Epithelial cell of proximal tubule (primary cell): ENCODE measurements at regions not wholly inside any gene's neighbourhood (a gene's known extent, or its start where the extent isn't known, plus 50 kb on each side); places are given as distances from the start of the nearest gene placed in this dataset.
A peak's percentile ranks its signal among the peaks of the same experiment; 100 is the strongest.

Source experiments
- DNase-seq: peaks from one replicate; pipeline ENCODE4 v3.0.0-alpha.2; 2011; ENCODE audit warnings: low read depth
- H3K4me3 ChIP-seq: 2 replicates; pipeline ENCODE4 v1.5.1; 2011; ENCODE audit warnings: low read depth, mild to moderate bottlenecking, low read length
- TF ChIP-seq, protein P1 (sequence below): conservative IDR thresholded peaks from 2 replicates; pipeline ENCODE4 v1.5.1; 2012; ENCODE audit warnings: low read depth, mild to moderate bottlenecking, low read length

DNA sequence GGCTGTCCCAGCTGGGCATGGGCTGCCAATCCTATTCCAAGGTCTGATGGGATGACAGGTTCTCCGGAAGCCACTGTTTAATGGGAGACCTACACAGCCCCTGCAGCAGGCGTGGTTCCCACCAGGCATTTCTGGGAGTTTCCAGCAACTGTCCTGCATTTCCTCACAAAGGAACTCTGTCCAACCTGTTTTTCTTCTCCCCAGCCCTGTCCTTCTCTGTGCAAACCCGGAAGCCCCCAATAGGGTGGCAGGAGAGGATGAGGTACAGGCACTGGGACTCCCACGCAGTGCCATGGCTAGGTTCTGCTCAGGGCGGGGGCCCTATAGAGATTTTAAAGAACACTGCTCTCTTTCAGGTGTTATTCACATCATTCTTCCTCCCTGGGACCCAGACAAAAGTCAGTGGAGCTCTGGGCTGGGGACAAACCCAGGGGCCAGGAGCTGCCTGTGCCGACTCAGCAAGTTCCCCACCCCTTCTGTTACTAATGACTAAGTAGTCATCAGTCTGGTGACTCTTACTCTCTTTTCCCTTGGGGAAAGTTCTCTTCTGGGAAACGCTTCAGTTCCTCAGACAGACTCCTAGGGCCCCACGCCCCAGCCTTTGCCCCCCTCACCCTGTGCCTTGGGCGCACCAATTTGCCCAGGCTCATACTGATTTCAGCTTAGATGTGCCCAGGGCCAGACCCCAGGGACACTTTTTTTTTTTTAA lies 97.7 kb downstream of the CD47 start:
- H3K4me3 ChIP-seq = no peak overlapping the region
- DNase-seq = peak; percentile 72
- TF ChIP-seq, protein P1, sequence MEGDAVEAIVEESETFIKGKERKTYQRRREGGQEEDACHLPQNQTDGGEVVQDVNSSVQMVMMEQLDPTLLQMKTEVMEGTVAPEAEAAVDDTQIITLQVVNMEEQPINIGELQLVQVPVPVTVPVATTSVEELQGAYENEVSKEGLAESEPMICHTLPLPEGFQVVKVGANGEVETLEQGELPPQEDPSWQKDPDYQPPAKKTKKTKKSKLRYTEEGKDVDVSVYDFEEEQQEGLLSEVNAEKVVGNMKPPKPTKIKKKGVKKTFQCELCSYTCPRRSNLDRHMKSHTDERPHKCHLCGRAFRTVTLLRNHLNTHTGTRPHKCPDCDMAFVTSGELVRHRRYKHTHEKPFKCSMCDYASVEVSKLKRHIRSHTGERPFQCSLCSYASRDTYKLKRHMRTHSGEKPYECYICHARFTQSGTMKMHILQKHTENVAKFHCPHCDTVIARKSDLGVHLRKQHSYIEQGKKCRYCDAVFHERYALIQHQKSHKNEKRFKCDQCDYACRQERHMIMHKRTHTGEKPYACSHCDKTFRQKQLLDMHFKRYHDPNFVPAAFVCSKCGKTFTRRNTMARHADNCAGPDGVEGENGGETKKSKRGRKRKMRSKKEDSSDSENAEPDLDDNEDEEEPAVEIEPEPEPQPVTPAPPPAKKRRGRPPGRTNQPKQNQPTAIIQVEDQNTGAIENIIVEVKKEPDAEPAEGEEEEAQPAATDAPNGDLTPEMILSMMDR = no peak

DNA sequence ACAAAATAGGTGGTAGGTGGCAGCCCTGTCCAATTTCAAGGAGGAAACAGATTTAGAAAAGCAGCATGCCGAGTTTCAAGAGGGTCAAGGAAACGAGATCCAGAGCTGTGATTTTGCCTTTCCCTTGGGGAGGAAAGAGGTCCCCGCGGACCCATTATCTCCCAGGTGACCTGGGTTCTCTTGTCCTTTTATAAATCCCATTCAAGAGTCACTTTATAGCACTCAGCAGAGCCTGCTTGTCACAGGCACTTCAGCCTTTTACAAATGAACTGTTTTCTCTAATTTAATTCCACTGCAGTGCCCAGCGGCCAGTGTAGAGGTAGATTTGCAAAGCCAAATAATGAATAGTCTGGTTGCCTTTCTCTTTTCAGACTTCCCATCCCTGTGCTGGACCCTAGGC lies 99.9 kb downstream of the CD47 start:
- no peak overlapping the region for H3K4me3 ChIP-seq
- TF ChIP-seq, protein P1 = no peak
- DNase-seq = no peak

DNA sequence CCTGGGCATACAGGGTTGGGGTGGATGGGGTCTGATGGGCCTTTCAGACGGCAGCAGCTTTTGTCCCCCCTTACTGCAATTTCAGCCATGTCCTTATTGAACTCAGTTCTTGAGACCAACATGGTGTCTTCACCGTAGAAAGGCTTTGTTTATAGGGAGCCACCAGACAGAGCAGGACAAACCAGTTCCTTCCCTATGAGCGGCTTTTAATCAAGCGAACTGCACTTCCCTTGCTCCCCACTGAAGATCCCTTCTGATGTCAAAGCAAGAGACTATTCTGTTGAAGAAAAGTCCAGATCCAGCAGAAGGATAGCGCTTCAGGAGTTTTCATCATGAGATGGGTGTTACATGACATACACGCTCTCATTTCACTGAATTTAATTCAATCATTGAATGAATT lies 100.4 kb downstream of the CD47 start:
- DNase-seq = no peak
- H3K4me3 ChIP-seq = no peak overlapping the region
- TF ChIP-seq, protein P1 = no peak

DNA sequence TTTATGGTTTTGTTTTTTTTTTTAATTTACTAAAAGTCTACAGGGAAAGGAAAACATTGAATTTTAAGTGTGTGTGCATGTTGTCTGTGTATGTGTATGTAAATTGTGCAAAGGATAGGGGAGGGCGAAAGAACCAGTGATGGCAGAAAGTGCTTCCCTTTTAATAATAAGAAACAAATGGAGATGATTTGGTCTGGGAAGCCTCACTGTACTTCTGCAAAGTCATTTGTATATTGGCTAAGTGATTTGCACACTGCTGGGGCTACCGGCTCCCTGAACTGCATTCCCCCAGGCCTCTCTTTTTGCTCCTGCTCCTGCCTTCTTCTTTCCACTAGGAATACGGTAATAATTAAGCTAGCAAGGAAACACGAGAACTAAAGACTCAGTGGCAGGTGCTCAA lies 101.2 kb downstream of the CD47 start:
- H3K4me3 ChIP-seq = no peak overlapping the region
- TF ChIP-seq, protein P1 = no peak
- DNase-seq = no peak

DNA sequence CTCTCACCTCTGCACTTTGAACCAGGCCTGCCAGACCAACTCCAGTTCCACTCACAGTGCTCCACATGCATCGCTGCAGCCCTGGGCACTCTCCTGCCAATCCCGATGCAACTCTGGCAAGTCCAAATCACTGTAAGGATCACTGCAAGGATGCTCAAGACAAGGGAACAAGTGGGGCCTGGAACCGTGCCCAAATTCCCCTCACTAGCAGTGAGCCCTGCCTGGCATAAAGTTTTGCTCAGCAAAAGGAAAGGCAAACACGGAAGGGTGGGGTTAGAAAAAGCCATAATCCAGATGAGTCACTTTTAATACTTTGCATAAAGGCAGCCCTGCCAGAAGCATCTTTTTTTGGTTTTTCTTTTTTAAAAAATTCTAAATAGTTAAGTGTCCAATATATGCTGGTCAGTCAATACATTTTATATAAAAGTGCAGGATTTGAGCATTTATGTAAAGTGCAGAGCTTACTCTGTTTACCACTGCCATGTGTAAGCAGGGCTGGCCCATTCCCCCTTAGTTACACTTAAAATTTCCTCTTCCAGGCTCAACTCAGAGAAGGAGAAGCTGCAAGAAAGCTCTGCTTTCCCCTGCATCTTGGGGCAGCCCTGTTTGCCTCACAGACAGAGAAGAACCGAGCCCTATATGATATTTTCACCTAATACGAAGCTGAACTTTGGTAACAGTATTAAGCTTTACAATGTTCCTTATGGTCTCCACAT lies 102.2 kb downstream of the CD47 start:
- DNase-seq = no peak
- TF ChIP-seq, protein P1 = no peak
- H3K4me3 ChIP-seq = no peak overlapping the region

DNA sequence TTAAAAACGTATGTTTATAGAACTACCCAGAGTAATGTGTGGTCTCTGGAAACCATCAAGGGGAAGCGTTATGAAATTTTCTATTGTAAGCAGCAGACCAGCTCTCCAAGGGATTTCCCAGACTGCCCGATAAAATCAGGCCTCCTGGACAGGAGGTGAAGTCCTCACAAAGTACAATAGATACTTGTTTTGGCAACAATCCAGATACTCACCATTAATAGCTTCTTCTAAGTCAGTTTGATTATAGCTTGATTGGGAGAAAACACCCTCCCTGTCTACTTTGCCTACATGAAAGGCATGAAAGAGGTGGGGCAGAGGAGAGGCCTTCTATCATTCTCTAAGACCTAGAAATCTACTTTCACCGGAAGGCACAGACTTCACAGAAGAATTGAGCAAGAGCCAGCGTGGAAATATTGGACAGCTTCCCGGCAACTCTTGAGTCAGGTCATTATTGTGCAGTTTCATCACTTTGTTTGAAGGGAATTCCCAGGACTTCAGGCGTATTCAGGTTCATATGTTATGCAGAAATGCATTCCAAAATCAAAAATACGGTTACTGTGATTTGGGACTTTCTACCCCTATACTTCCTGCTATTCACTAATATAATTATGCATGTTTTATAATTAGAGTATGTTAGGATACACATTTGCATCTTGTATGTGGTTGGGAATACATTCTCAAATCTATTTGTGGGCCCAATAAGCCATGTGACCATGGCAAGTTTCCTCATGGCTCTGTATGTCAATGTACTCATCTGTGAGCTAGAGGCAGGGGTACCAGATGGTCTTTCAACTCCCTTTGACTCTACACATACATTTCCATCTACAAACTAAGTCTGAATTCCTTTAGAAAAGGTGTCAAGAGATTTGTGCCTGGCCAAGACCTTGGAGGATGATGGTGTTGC lies 103.5 kb downstream of the CD47 start:
- DNase-seq = peak; percentile 97
- TF ChIP-seq, protein P1 = no peak
- no peak overlapping the region for H3K4me3 ChIP-seq
